ENCODE measurements at regions not wholly inside any gene's neighbourhood (a gene's known extent, or its start where the extent isn't known, plus 50 kb on each side); places are given as distances from the start of the nearest gene placed in this dataset.

DNA sequence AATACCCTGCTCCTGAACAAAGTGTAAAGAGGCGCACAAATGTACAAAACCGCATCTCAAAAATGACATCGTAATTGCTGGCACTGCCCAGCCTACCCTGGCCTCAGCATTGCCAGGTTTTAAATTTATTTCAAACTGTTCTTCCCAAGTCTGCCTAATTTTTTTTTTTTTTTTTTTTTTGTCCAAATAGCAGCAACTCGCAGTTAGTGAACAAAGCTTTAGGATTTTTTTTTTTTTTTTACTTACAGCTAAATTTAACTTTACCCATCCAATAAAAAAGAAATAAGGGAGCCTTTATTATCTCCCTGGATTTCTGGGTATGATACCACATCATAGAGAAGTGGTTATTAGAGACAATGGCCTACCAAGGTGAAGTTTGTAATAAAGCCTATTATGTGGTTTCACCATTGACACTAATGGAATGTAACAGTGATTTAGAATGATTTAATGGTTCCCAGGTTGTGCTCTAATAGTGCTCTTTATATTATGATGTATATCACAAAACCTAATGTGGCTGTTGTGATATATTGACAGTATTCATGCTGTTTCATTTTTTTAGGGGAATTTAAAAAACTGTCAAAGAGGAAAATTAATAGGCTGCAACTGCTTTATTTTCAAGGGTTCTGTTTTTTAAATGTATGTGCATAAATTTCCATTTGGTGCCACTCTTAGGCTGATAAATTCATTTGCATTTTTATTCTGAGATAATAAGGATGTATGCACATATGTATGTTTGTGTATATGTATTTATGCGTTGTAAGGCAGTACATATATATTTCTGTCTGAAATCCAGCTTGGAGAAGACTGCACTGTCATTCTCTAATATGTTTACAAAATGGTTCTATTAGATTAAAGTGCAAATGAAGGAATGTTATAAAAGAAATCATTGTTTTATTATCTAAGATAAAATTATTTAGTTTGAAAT lies 309.0 kb downstream of the TFEC start:
- no peak for TF ChIP-seq CTCF (IDR thresholded peaks at IDR 0.05)
- no peak for TF ChIP-seq POLR2A (IDR thresholded peaks at IDR 0.05)
- Histone ChIP-seq H3K4me3 (no peak overlapping the region), H3K4me1 (no peaks in the 10 kb centered on the region), H3K36me3 (no peaks in the 10 kb centered on the region), H3K27me3 (no peaks in the 10 kb centered on the region), H3K9me3 (no peaks in the 10 kb centered on the region), H3K27ac (no peak overlapping the region)
- WGBS, 4 donors = 89 to 92% (median 90%) methylated on average over 5 of the region's 5 CpGs
- DNase-seq = no peak
- intact Hi-C loops (cut with DNase I) = loop anchor here in 1 of 10 donors (10.0 kb wide), 1 partner anchor 57 kb away; no protein-coding TSS in a partner anchor
- ATAC-seq = no peak

DNA sequence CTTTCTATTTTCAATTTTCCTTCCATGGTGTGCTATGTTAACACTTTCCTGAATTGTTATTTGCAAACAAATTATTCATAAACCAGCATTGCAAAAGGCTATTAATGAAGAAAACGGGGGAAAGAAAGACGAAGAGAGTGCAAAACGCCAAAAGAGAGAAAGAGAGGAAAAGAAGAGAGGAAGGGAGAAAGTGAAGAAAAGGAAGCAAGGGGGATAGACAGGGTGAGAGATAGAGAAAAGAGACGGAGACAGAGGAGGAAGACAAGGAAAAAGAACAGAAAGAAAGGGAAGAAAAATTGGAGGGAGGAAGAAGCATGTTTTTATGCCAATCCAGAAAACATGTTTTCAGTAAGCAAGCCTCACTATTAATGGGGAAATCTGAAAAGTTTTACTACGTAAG lies 310.6 kb downstream of the TFEC start:
- 64 to 78% (median 70%) methylated on average over 5 of the region's 5 CpGs for WGBS, 4 donors
- ATAC-seq = no peak
- no peaks in the 10 kb centered on the region for H3K9me3 ChIP-seq
- H3K4me3 ChIP-seq = no peak overlapping the region
- no peak for TF ChIP-seq POLR2A (IDR thresholded peaks at IDR 0.05)
- TF ChIP-seq CTCF (IDR thresholded peaks at IDR 0.05) = no peak
- no peaks in the 10 kb centered on the region for H3K36me3 ChIP-seq
- DNase-seq = no peak
- H3K4me1 ChIP-seq = no peaks in the 10 kb centered on the region
- intact Hi-C loops (cut with DNase I) = loop anchor here in 1 of 10 donors (10.0 kb wide), 1 partner anchor 55 kb away; no protein-coding TSS in a partner anchor
- H3K27ac ChIP-seq = no peak overlapping the region
- no peaks in the 10 kb centered on the region for H3K27me3 ChIP-seq

DNA sequence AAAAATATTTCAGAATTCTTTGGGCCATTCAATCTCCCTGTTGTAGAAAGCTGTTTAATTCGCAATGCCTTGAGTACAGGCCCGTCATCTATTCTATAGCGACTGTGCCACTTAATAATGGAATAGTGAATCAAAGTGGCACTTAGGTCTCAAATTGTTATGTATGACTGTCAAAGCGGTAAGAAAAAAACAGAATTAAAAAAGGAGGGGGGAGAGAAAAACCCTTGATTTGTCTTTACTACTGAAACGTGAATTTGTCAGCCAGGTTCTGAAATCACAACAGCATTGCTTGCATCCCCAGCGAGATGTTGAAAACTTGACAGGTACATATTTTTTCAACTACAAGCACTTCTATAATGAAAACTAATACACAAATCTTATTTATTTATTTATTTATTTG lies 320.9 kb downstream of the TFEC start:
- no peaks in the 10 kb centered on the region for H3K4me1 ChIP-seq
- WGBS, 4 donors = 93 to 95% (median 93%) methylated on average over 6 of the region's 6 CpGs
- no peak for TF ChIP-seq CTCF (IDR thresholded peaks at IDR 0.05)
- TF ChIP-seq POLR2A (IDR thresholded peaks at IDR 0.05) = no peak
- H3K4me3 ChIP-seq = no peak overlapping the region
- H3K36me3 ChIP-seq = no peaks in the 10 kb centered on the region
- ATAC-seq (no peak), DNase-seq (no peak)
- H3K27me3 ChIP-seq = no peaks in the 10 kb centered on the region
- intact Hi-C loops (cut with DNase I) = no loop called here
- no peak overlapping the region for H3K27ac ChIP-seq
- H3K9me3 ChIP-seq = no peaks in the 10 kb centered on the region

GRCh38 chr7:115708013-115708341 lies 322.6 kb downstream of the TFEC start:
- no peak for ATAC-seq
- Histone ChIP-seq H3K36me3 (no peaks in the 10 kb centered on the region), H3K27ac (no peak overlapping the region)

More at GRCh38 chr7:115708013-115708341, 322.6 kb downstream of the TFEC start:
- Histone ChIP-seq H3K27me3 (no peaks in the 10 kb centered on the region), H3K9me3 (no peaks in the 10 kb centered on the region), H3K4me3 (no peak overlapping the region), H3K4me1 (no peaks in the 10 kb centered on the region)
- intact Hi-C loops (cut with DNase I) = no loop called here
- WGBS, 4 donors = 57 to 80% (median 67%) methylated on average over 4 of the region's 4 CpGs
- TF ChIP-seq CTCF (IDR thresholded peaks at IDR 0.05) (no peak), POLR2A (IDR thresholded peaks at IDR 0.05) (no peak)
- no peak for DNase-seq

Data from heart left ventricle (tissue), 16 donors.